Kidney glomerular epithelial cell (primary cell): ENCODE measurements at regions not wholly inside any gene's neighbourhood (a gene's known extent, or its start where the extent isn't known, plus 50 kb on each side); places are given as distances from the start of the nearest gene placed in this dataset.
"Not testable (repeated sequence)": the region's sequence is repeated elsewhere in the genome, so short reads cannot be mapped to it uniquely, and the experiment has no call there.

Experiments
- DNase-seq: peaks from one replicate; lab custom pipeline; 2025; lab: John Stamatoyannopoulos, UW

GRCh38 chr18:9017167-9017904 is 85.2 kb upstream of the NDUFV2 start:
- DNase-seq = peak; percentile 60

DNA sequence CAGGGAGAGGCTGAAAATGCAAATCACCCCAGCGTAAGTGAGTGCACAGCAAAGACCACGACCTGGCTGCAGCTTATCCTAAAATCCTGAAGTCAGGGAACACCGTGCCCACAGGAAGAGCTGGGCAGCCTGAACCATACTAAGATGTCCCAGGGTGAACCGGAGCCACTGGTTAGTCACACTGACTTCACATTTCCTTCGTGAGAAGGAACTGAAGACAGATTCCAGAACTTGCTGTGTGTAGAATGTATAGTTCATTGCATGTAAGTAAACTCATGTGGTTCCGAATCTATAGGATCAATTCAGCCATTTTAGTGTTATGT is 84.6 kb upstream of the NDUFV2 start:
- no peak for DNase-seq

DNA sequence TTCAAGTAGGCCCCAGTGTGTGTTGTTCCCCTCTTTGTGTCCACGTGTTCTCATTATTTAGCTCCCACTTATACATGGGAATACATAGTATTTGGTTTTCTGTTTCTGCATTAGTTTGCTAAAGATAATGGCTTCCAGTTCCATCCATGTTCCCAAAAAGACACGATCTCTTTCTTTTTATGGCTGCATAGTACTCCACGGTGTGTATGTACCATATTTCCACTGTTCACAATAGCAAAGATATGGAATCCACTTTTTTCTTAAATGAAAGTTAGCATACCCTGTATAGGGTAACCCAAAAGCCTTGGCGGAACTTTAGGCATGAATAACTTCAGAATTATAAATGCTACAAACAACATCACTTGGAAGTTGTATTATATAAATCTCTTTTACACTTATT is 83.4 kb upstream of the NDUFV2 start:
- DNase-seq = no peak

- no peak for DNase-seq
Observed at GRCh38 chr18:9020221-9020620, 82.3 kb upstream of the NDUFV2 start.

GRCh38 chr18:9021458-9021857 is 81.0 kb upstream of the NDUFV2 start:
- DNase-seq = no peak

DNA sequence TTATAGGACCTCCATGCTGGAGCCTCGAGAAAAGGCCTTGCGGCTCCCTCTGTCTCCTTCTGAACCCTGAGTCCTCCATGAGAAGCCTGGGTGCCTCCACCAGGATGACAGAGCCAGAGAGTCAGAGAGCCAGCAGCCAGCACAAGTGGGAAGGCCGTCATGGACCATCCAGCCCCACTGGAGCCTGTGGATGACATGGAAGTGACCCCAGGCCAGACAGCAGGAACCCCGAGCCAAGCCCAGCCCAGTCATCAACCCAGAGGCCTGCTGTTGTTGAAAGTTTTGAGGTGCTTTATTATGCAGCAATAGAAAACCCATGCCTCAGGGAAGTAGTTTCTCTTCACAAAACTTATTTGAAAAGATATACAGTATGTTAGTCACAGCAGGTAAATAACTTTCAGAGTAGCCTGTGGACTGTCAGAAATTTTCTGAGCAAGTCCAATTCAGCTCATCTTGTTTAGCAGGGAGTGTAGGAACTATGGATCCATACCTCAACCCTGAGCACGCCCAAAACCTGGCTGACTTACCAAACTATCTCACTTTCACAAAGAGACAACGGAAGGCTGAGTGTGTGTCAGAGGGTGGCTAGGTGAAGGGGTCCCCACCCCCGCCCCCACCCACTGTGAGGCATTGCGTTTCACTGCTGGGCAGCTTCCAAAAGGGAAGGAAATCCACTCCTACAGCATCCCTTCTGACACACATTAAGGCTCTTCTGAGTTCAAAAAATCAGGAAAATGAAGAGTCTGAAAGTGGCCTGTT is 79.9 kb upstream of the NDUFV2 start:
- DNase-seq = no peak

DNA sequence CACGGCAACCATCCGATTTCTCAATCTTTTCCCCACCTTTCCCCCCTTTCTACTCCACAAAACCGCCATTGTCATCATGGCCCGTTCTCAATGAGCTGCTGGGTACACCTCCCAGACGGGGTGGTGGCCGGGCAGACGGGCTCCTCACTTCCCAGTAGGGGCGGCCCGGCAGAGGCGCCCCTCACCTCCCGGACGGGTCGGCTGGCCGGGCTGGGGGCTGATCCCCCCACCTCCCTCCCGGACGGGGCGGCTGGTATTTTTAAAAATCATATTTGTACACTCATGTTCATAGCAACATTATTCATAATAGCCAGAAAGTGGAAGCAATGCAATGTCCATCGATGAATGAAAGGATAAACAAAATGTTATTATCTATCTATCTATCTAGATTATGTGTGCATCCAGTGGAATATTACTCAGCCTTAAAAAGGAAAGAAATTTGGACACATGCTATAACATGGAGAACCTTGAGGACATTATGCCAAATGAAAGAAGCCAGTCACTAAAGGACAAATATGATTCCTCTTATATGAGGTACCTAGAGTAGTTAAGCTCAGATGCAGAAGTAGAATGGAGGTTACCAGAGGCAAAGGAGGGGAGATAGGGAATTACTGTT is 78.4 kb upstream of the NDUFV2 start:
- not testable (repeated sequence) for DNase-seq

DNA sequence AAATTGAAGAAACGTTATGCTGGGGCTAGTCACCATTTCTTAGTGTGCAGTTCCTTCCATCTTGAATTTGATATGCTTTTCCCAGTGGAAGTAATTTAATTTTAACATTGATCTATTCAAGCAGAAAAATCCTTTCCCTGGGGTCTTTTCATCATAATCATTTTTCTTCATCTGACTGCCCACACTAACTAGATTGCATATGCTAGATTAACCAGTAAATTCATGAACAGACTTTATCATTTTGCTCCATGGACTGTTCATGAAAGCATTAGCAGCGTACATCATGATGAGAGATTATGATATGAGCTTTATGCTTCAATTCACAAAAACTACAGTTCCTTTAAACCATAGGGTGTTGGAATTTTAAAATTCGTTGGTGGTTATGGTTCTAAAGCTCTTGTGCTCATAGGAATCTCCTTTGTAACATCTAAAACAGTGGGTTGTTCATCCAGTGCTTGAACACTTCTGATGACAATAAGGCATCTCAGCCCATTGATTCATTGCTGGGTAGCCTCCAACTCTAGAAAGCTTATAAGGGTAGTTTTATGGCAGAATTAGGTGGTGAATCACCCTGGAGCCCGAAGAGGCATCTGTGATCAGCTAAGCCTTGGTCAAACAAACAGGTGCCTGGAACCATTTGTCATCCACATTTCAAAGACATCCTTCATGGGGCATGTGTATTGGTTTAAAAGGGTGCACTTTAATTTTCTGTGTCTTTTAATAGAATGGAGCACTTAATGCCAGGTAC is 77.2 kb upstream of the NDUFV2 start:
- no peak for DNase-seq

DNA sequence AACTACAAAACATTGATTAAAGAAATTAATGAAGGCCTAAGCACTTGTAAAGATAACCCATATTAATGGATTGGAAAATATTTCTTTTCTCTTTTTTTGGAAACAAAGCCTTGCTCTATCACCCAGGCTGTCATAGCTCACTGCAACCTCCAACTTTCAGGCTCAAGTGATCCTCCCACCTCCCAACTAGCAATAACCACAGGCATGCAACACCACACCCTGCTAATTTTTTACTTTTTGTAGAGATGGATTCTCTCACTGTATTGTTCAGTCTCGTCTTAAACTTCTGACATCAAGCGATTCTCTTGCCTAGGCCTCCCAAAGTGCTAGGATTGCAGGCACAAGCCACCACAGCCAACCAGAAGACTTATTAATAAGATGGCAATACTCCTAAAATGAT is 73.4 kb upstream of the NDUFV2 start:
- DNase-seq = no peak

- DNase-seq = no peak
Observed at GRCh38 chr18:9032519-9032918, 70.0 kb upstream of the NDUFV2 start.

- no peak for DNase-seq
Observed at GRCh38 chr18:9038277-9038871, 64.1 kb upstream of the NDUFV2 start.

DNA sequence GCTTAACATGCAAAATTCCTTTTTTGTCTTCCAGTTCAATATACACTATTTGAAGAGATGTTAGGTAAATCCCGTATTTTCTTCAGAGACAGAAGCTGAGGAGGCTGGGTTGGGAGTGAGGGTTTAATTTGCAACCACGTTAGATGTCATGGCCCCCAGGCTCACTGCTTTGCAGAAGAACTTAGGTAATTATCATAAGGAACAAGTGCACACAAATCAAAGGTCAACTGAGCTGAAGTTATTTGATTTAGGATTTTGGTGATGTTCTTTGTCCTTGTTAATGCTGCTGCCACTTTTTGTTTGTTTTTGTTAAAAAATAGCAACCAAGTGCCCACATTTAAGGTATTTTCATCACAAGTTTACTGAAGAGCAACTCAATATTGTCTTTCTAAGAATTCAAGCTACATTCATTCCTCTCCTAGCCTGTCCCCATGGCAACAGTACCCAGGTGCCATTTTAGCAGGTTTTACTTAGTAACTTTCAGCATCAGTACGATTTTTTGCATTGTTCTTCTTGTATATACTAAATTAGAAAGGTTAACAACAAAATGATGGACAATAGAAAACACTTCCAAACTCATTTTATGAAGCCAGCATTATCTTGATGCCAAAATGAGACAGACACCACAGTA is 62.9 kb upstream of the NDUFV2 start:
- no peak for DNase-seq

- no peak for DNase-seq
Observed at GRCh38 chr18:9042766-9043481, 59.6 kb upstream of the NDUFV2 start.

DNA sequence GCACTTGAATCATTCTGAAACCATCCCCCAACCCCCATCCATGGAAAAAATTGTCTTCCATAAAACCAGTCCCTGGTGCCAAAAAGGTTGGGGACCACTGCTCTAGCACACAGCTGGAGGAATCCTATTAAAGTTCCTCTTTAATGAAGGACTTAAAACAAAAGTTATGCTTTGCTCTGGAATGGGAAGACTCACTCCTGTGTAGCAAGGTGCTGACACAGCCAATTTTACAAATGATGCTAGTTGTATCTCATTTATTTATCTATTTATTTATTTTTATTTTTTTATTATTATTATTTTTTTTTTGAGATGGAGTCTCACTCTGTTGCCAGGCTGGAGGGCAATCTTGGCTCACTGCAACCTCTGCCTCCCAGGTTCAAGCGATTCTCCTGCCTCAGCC is 58.9 kb upstream of the NDUFV2 start:
- no peak for DNase-seq

GRCh38 chr18:9047715-9048114 is 54.8 kb upstream of the NDUFV2 start:
- DNase-seq = no peak

DNA sequence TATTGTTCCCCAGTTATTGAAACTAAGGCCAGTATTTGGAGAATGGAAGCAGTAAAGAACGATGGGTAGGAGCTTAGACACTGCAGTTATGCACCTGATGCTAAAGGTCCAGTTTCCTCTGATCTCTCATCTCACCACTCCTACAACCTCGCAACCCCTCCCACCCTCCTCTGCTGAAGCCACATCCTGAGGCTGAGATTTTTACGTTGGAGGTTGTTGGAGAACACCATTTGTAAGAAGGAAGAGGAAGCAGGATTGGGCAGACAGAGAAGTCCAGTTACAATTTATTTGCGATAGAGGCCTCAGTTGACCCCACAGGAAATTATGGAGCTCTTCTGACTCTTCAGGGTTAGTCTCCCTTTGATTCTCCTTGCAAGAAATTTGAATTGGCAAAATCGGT is 54.3 kb upstream of the NDUFV2 start:
- no peak for DNase-seq

- DNase-seq = no peak
Observed at GRCh38 chr18:9048808-9049494, 53.5 kb upstream of the NDUFV2 start.

DNA sequence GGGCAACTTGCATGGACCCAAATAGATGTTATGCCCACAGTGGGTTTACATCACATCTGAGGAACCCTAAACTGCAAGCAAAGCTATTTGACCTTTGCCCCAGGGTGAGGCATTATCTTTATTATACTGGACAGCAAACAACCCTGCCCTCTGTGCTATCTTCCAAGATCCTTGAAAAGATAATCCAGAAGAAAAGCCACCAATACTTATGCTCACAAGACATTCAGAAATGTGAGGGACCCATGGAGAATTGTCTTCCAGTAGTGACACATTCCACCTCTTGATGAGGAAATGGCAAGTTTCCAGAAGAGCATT is 53.0 kb upstream of the NDUFV2 start:
- no peak for DNase-seq

GRCh38 chr18:9050628-9051284 is 51.7 kb upstream of the NDUFV2 start:
- not testable (repeated sequence) for DNase-seq
